Keratinocyte (primary cell): ENCODE measurements at regions not wholly inside any gene's neighbourhood (a gene's known extent, or its start where the extent isn't known, plus 50 kb on each side); places are given as distances from the start of the nearest gene placed in this dataset.

Source experiments
- DNase-seq: peaks from one replicate; pipeline ENCODE4 v3.0.0-alpha.2; 2011; ENCODE audit warnings: low read depth, missing footprints, low spot score
- FAIRE-seq: peaks from 2 replicates; lab custom pipeline; 2011; peaks lifted over from hg19 to GRCh38; lab: Jason Lieb, UNC
- H2AFZ ChIP-seq: 2 replicates; pipeline ENCODE4 v1.6.0; 2012; ENCODE audit warnings: low read length, control low read depth, inconsistent platforms; ENCODE audit not compliant: control insufficient read depth
- H3K27ac ChIP-seq: 2 replicates; pipeline ENCODE4 v1.5.1; 2011; ENCODE audit warnings: low read length; ENCODE audit not compliant: control insufficient read depth, insufficient read depth
- H3K27me3 ChIP-seq: 3 replicates; pipeline ENCODE4 v1.6.0; 2011; ENCODE audit warnings: low read length; ENCODE audit not compliant: control insufficient read depth, insufficient read depth; ENCODE audit errors: extremely low read depth
- H3K36me3 ChIP-seq, 2 experiments: 2 replicates in 1 of 2; 3 replicates in 1 of 2; pipeline ENCODE4 v1.5.1; 2011; ENCODE audit warnings: low read length in 2 of 2, mild to moderate bottlenecking in 1 of 2; ENCODE audit not compliant: control insufficient read depth in 2 of 2, insufficient read depth in 2 of 2; ENCODE audit errors: extremely low read depth in 1 of 2
- H3K4me1 ChIP-seq: 3 replicates; pipeline ENCODE4 v1.5.1; 2011; ENCODE audit warnings: low read length; ENCODE audit not compliant: control insufficient read depth, insufficient read depth; ENCODE audit errors: extremely low read depth
- H3K4me2 ChIP-seq: 3 replicates; pipeline ENCODE4 v1.6.0; 2011; ENCODE audit warnings: low read depth, low read length; ENCODE audit not compliant: control insufficient read depth, insufficient read depth; ENCODE audit errors: extremely low read depth
- H3K4me3 ChIP-seq, 3 experiments: fragments of 200-600 bp in 1 of 3; sonication (generic) in 1 of 3; 2 replicates in 2 of 3; 3 replicates in 1 of 3; pipeline ENCODE4 v1.5.1; 2011 to 2016; ENCODE audit warnings: low read length in 3 of 3, mild to moderate bottlenecking in 3 of 3, control low read depth in 2 of 3, inconsistent platforms in 1 of 3, low read depth in 1 of 3, mixed read lengths in 1 of 3, mixed run types in 1 of 3, moderate library complexity in 1 of 3; ENCODE audit not compliant: control insufficient read depth in 2 of 3, insufficient read depth in 2 of 3; ENCODE audit errors: extremely low read depth in 1 of 3
- H3K79me2 ChIP-seq: 2 replicates; pipeline ENCODE4 v1.6.0; 2012; ENCODE audit warnings: low read length; ENCODE audit not compliant: control insufficient read depth, insufficient read depth
- H3K9ac ChIP-seq: 3 replicates; pipeline ENCODE4 v1.6.0; 2011; ENCODE audit warnings: low read length; ENCODE audit not compliant: control insufficient read depth, insufficient read depth; ENCODE audit errors: extremely low read depth
- H3K9me1 ChIP-seq: 3 replicates; pipeline ENCODE4 v1.6.0; 2011; ENCODE audit warnings: low read length; ENCODE audit not compliant: control insufficient read depth, insufficient read depth; ENCODE audit errors: extremely low read depth
- H3K9me3 ChIP-seq: 2 replicates; pipeline ENCODE4 v1.5.1; 2012; ENCODE audit warnings: low read depth, low read length; ENCODE audit not compliant: control insufficient read depth
- H4K20me1 ChIP-seq: 3 replicates; pipeline ENCODE4 v1.6.0; 2011; ENCODE audit warnings: low read length; ENCODE audit not compliant: control insufficient read depth, insufficient read depth; ENCODE audit errors: extremely low read depth
- EZH2 ChIP-seq: IDR thresholded peaks from one replicate; pipeline ENCODE4 v1.6.1; 2012; ENCODE audit warnings: inconsistent platforms, mild to moderate bottlenecking, low read length, moderate library complexity
- dilution Hi-C: fragments of 300-500 bp; cut with MboI; formaldehyde crosslinking; loops from one replicate; pipeline ENCODE4 v1.7.0; 2020; ENCODE audit warnings: low sequenced_read_pairs; ENCODE audit not compliant: extremely low pct_ligation_motif_present
- TF ChIP-seq, protein P1 (sequence below), 3 experiments: IDR thresholded peaks in 1 of 3; conservative IDR thresholded peaks in 1 of 3; optimal IDR thresholded peaks in 1 of 3; 2 replicates in 2 of 3; 3 replicates in 1 of 3; pipeline versions ENCODE3 to v1.5.1; 2011; ENCODE audit warnings: low read length in 3 of 3, mild to moderate bottlenecking in 3 of 3, moderate library complexity in 2 of 3, control low read depth in 1 of 3, inconsistent platforms in 1 of 3; ENCODE audit not compliant: insufficient read depth in 2 of 3; ENCODE audit errors: extremely low read depth in 1 of 3

DNA sequence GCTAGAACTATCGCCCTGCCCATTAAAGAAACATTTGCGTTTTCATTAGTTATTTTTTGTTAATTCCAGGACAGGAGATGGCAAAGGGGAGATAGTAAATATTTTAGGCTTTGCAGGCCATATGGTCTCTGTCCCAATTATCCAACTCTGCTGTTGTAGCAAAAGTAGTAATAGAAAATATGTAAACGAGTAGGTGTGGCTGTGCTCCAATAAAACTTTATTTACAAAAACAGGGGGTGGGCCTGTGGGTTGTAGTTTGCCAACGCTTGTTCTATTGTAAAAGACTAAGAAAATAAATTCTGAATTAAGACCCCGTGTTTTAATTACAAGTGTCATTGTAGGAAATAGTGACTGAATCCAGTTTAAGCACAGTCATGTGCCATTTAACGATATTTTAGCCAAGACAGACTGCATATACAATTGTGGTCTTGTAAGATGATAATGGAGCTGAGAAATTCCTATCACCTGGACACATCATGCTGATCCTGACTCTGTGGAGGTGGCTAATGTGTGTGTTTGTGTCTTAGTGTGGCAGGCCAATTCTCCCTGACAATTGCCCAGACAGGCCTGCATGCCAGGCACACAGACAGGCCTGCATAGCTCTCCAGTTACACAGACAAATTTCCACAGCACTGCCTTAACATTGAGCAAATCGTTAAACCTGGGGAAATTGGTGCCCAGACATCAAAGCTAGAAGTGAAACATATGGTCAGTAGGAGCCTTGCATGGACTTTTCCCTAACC, 76.4 kb downstream of the SKA1 start:
- no peaks in the 10 kb centered on the region for H3K79me2 ChIP-seq
- DNase-seq (no peak), FAIRE-seq (no peak)
- no peak overlapping the region for H3K9ac ChIP-seq
- H3K27ac ChIP-seq = no peak overlapping the region
- H4K20me1 ChIP-seq = no peaks in the 10 kb centered on the region
- no peak overlapping the region for H3K4me2 ChIP-seq
- no peak overlapping the region for H3K4me3 ChIP-seq
- no peak overlapping the region for H2AFZ ChIP-seq
- no peaks in the 10 kb centered on the region for H3K4me1 ChIP-seq
- no peaks in the 10 kb centered on the region for H3K36me3 ChIP-seq
- H3K27me3 ChIP-seq = no peaks in the 10 kb centered on the region
- H3K9me3 ChIP-seq = no peaks in the 10 kb centered on the region
- no peaks in the 10 kb centered on the region for H3K9me1 ChIP-seq
- dilution Hi-C loops = no loop called here
- no peak for TF ChIP-seq EZH2
- TF ChIP-seq, protein P1, sequence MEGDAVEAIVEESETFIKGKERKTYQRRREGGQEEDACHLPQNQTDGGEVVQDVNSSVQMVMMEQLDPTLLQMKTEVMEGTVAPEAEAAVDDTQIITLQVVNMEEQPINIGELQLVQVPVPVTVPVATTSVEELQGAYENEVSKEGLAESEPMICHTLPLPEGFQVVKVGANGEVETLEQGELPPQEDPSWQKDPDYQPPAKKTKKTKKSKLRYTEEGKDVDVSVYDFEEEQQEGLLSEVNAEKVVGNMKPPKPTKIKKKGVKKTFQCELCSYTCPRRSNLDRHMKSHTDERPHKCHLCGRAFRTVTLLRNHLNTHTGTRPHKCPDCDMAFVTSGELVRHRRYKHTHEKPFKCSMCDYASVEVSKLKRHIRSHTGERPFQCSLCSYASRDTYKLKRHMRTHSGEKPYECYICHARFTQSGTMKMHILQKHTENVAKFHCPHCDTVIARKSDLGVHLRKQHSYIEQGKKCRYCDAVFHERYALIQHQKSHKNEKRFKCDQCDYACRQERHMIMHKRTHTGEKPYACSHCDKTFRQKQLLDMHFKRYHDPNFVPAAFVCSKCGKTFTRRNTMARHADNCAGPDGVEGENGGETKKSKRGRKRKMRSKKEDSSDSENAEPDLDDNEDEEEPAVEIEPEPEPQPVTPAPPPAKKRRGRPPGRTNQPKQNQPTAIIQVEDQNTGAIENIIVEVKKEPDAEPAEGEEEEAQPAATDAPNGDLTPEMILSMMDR (optimal IDR thresholded peaks at IDR 0.05 in 1 of 3, IDR thresholded peaks at IDR 0.05 in 1 of 3, conservative IDR thresholded peaks at IDR 0.05 in 1 of 3; ENCODE audit: extremely low read depth in 1 of 3, insufficient read depth in 2 of 3, low read length in 3 of 3) = no peak

DNA sequence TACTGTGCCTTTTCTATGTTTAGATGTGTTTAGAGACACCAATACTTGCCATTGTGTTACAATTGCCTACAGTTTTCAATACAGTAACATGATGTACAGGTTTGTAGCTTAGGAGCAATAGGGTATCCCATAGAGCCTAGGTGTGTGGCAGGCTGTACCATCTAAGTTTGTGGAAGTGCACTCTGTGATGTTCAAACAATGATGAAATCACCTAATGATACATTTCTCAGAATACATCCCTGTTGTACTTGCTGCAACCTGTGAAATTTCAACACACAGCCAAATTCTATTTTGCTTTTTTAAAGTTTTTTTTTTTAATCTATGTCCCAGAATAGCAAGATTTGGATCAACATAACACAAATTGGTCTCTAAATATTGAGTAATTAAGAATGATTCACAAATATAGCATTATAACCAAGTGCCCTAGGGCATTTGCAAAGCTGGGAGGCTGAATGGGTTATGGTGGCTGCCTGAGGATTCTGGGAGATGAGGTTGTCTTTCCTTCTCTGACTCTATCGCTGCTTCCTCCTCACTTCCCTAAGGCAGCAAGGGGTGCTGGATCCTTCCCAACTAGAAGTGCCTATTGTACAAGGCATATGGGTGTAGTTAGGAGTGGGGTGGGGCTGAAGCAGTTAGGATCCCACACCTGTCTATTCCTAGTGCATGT, 78.3 kb downstream of the SKA1 start:
- Histone ChIP-seq H3K36me3 (no peaks in the 10 kb centered on the region), H3K27me3 (no peaks in the 10 kb centered on the region), H3K4me1 (no peaks in the 10 kb centered on the region), H3K9me1 (no peaks in the 10 kb centered on the region), H3K27ac (no peak overlapping the region), H2AFZ (no peak overlapping the region), H3K4me3 (no peak overlapping the region), H3K4me2 (no peak overlapping the region), H3K9me3 (no peaks in the 10 kb centered on the region), H3K9ac (no peak overlapping the region), H3K79me2 (no peaks in the 10 kb centered on the region), H4K20me1 (no peaks in the 10 kb centered on the region)
- DNase-seq (no peak), FAIRE-seq (no peak)
- dilution Hi-C loops = no loop called here
- TF ChIP-seq, protein P1 (optimal IDR thresholded peaks at IDR 0.05 in 1 of 3, IDR thresholded peaks at IDR 0.05 in 1 of 3, conservative IDR thresholded peaks at IDR 0.05 in 1 of 3; ENCODE audit: extremely low read depth in 1 of 3, insufficient read depth in 2 of 3, low read length in 3 of 3) = no peak
- no peak for TF ChIP-seq EZH2
